Upper lobe of left lung (tissue), 4 donors: ENCODE measurements at regions not wholly inside any gene's neighbourhood (a gene's known extent, or its start where the extent isn't known, plus 50 kb on each side); places are given as distances from the start of the nearest gene placed in this dataset.
"Not testable (repeated sequence)": the region's sequence is repeated elsewhere in the genome, so short reads cannot be mapped to it uniquely, and the experiment has no call there.

Experiments used
- POLR2A ChIP-seq, 4 donors: fragments of 450-650 bp; IDR thresholded peaks; one replicate each; pipeline ENCODE4 v1.5.1; 2016 to 2017; ENCODE audit warnings: antibody characterized with exemption in 4 of 4, mild to moderate bottlenecking in 2 of 4
- TF ChIP-seq, protein P1 (sequence below), 6 experiments: fragments of 450-650 bp in 4 of 6; fragments of 200-600 bp in 2 of 6; sonication (generic) in 2 of 6; IDR thresholded peaks; one replicate each; pipeline ENCODE4 v1.5.1; 2016 to 2019; ENCODE audit warnings: antibody characterized with exemption in 6 of 6

DNA sequence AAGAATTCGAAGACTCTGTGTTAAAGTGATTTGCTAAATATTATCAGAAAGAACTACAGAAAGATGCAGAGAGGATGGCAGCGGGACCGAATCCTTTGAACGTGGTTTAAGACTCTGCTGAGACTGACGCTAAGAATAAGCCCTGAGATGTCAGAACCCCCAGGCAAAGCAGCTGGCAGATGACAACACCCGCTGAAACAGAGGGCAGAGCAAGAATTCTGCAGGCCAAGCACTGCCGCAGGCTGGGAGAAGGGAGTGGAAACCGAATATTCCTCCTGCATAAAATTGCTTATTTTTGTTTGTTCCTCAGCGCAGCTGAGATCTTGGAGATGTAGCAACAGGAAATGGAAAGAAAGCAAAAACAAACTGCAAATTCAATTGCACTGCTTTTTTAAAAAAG is 153.3 kb downstream of the ADRA2C start:
- TF ChIP-seq, protein P1, sequence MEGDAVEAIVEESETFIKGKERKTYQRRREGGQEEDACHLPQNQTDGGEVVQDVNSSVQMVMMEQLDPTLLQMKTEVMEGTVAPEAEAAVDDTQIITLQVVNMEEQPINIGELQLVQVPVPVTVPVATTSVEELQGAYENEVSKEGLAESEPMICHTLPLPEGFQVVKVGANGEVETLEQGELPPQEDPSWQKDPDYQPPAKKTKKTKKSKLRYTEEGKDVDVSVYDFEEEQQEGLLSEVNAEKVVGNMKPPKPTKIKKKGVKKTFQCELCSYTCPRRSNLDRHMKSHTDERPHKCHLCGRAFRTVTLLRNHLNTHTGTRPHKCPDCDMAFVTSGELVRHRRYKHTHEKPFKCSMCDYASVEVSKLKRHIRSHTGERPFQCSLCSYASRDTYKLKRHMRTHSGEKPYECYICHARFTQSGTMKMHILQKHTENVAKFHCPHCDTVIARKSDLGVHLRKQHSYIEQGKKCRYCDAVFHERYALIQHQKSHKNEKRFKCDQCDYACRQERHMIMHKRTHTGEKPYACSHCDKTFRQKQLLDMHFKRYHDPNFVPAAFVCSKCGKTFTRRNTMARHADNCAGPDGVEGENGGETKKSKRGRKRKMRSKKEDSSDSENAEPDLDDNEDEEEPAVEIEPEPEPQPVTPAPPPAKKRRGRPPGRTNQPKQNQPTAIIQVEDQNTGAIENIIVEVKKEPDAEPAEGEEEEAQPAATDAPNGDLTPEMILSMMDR (IDR thresholded peaks at IDR 0.05), result not testable (repeated sequence)
- not testable (repeated sequence) for TF ChIP-seq POLR2A (IDR thresholded peaks at IDR 0.05)
